NCI-H345 treated with DMSO at 0.1 percent for 48 hours (cell line): ENCODE measurements at regions not wholly inside any gene's neighbourhood (a gene's known extent, or its start where the extent isn't known, plus 50 kb on each side); places are given as distances from the start of the nearest gene placed in this dataset.

ENCODE experiments used
- DNase-seq: peaks from one replicate; lab custom pipeline; 2025; ENCODE audit not compliant: unreplicated experiment; lab: John Stamatoyannopoulos, UW

DNA sequence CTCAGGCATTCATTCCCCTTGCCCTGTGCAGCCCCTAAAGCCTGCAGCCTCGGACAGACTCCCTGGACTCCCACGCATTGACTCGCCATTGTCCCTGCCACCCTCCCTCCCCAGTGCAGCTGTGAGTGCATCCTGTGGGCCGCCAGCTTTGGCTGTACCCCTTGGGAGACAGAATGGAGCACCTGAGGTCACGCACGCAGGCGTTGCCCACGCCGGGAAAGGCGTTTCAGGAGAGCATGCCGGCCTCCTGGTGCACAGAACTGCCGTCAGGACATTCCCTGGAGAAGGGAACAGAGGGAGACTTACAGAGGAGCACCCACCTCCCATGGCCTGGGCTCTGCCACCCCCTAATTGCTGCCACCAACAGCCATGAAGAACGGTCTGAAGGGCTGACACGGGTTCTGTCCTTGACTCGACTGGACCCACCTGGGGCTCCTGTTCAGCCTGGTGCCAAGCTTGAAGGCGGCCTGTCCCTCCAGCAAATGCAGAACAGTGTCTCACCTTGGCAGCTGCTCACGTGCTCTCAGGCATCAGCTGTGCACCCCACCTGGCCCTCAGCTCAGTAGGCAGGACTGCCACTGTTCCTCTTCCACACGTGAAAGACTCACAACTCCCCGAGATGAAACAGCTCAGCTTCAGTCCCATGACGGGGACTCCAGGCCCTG lies 503.8 kb downstream of the BRD1 start:
- no peak for DNase-seq

DNA sequence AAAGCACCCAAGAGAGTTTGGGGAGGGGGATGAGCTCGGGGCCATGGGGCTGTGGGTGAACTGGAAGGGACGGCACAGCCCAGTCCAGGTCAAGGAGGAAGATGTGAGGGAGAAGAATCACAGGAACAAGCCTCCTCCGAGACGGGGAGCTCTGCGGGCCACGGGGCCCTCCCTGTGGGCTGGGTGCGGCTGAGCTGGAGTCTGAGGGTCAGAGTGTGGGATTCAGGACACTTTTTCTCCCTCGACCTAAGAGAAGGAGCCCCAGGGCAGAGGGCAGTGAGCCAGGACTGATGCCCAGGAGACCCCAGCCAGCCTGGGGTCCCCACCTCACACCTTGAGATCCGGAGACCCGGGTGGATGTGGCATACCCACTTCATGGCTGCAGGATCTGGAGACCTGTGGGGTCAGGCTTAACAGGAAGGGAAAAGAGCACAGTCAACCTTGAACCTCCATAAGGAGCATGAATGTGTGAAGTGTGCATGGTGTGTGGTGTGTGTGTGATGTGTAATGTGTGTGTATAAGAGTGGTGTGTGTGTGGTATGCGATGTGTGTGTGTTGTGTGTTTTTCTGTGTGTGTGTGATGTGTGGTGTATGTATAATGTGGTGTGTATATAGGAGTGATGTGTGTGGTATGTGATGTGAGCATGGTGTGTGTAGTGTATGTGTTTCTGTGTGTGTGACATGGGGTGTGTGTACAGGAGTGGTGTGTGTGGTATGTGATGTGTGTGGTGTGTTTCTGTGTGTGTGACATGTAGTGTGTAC lies 504.6 kb downstream of the BRD1 start:
- no peak for DNase-seq

DNA sequence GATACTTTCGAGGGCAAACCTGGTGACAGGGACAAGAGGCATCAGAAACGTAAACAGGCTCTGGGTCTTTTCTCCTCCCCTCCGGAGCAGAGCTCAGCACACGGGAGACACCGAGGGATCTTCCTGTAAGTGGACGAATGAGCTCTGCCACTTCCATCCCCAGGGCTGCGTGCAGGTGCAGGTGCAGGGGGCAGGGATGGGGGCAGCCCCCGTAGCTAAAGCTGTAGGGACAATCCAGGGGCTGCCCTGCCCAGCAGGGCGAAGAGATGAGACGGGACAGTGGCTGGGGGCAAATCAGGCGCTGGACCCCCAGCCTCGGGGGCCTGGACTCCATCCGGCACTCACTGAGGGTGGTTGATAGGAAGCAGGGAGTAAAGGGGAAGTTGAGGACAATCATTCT lies 505.4 kb downstream of the BRD1 start:
- DNase-seq: no peak

DNA sequence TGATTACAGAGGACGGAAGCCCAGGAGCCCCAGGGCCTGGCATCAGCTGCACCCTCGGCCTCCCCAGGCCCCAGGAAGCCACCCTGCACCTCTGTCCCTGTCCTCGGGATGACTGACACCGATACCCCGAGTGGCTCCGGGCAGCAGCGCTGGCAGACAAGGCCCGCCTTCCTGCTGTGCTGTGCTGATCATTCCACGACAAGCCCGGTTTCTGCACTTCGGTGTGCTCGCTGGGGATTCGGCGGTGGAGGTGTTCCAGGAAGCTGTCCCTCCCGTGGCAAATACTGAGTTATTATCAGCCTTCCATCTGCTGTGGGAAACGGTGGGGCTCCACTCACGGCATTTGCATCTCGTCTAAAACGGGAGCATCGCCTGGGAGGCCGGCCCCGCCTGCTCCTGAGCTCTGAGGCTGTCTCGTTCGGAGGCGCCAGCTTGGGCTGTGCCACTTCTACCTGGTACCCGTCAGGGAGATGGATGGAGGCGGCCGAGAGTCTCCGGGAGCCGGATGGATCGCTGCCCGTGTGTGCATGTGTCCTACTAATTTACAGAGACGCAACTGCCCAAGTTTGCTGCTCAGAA lies 506.1 kb downstream of the BRD1 start:
- no peak for DNase-seq

DNA sequence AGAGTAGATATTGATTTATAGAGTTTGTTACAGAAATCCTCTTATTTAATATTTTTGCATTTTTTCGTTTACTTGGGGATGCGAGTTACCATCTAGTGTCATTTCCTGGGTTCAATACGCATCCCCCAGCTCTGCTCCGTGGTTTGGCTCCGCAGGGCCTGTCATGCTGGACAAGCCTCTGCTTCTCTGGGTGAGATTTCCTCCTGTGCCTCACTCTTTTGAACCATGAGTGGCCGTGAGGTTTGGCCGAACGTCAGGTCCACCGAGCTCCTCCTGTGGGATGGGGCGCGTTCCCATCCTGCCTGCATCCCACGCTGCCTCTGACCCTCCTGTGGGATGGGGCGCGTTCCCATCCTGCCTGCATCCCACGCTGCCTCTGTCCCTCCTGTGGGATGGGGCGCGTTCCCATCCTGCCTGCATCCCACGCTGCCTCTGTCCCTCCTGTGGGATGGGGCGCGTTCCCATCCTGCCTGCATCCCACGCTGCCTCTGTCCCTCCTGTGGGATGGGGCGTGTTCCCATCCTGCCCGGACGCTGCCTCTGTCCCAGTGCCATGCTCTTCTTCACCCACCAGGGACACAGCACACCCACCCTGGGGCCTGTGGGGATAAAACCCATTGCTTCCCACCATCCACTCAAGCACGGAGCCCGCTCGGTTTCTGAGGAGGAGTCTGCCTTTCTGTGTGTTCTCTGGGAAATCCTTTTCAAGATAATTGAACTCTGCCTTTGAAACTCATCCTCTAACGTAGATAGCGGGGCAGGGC lies 506.8 kb downstream of the BRD1 start:
- no peak for DNase-seq

DNA sequence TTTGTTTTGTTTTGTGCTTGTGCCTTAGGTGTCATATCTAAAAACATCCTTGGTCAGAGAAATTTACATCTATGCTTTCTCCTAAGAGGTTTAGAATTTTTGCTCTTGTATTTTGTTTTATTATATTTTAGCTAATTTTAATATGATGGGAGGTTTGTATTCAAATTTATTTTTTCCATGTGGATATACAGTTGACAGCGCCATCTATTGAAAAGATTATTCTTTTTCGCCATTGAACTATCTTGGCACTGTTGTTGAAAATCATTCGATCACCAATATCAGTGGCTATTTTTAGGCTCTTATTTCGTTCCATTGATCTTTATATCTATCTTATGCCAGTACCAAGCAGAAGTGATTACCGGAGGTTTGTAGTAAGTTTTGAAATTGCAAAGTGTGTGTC lies 510.3 kb downstream of the BRD1 start:
- no peak for DNase-seq

DNA sequence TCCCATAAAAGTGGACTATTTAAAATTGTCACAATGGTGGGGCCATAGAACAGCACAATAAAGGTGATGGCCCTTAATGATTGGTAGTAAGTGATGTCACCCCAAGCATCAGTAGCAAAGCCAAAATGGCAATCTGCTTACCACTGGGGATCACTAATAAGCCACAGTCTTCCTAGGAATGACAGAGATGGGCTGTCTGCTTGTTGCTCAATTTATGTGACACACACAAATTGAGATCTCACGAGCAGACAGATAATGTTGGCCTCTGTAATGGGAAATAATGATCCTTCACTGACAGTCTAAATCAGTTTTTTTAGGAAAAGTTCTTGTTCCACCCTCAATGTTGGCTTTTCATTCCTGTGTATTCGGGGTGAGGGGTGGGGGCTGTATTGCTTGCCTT lies 515.1 kb downstream of the BRD1 start:
- no peak for DNase-seq

DNA sequence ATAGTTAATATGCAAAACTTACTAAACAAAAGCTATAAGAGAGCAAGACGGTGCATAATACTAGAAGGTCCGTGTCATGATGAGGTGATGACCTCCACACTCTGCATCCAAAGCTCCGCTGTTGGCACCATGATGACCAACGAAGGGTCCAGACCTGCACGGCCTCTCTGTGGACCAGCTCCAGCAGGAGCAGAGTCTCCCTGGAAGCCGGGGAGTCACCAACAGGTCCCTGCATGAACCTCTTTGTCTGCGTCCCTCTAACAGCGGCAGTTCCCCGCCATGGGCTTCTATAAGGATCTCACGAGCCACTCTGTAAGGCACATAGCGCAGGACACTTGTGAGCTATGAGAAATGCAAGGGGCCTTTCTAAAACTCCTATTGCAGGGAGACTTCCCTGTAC lies 517.3 kb downstream of the BRD1 start:
- DNase-seq: no peak

DNA sequence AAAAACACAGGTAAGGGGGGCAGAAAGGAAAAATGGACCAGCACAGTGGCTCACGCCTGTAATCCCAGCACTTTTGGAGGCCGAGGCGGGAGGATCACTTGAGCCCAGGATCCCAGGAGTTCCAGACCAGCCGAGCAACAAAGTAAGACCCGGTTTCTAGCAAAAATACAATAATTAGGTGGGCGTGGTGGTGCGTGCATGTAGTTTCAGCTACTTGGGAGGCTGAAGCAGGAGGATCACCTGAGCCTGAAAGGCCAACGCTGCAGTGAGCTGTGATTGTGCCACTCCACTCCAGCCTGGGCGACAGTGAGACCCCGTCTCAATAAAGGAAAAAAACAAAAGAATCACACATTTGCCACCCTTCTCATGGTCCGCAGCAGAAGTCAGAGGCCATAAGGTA lies 519.4 kb downstream of the BRD1 start:
- no peak for DNase-seq

DNA sequence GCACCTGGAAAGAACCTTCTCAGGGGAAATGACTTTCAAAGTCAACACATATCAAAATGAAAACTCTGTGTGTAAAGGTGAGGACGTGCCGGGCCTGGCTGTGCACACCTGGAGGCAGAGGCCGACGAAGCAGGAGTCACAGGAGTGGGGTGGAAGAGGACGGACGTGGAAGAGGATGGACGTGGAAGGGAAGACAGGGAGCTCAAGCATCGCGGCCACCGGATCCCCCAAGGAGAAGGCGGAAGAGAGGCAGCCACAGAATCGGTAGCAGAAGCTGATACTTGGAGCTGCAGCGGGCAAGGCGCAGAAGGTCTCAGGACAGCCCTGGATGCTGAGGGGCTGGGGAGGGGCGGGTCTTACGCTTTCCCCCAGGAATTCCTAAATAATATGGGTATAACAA lies 519.8 kb downstream of the BRD1 start:
- no peak for DNase-seq

DNA sequence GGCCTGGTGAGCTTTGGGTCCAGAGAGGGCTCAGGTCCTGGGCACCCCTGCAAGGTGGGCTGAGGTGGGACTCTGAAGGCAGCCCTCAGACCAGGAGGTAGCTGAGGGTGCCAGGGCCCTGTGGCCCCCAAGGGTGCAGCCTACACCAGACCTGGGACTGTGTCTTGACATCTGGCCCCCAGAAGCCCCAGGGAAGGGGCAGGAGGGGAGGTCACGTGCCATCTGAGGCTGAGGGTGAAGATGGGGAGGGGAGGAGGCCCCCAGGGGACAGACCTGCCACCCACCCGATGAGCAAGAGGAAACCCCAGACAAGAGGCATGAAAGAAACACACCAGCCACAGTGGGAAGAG lies 520.2 kb downstream of the BRD1 start:
- DNase-seq: no peak

DNA sequence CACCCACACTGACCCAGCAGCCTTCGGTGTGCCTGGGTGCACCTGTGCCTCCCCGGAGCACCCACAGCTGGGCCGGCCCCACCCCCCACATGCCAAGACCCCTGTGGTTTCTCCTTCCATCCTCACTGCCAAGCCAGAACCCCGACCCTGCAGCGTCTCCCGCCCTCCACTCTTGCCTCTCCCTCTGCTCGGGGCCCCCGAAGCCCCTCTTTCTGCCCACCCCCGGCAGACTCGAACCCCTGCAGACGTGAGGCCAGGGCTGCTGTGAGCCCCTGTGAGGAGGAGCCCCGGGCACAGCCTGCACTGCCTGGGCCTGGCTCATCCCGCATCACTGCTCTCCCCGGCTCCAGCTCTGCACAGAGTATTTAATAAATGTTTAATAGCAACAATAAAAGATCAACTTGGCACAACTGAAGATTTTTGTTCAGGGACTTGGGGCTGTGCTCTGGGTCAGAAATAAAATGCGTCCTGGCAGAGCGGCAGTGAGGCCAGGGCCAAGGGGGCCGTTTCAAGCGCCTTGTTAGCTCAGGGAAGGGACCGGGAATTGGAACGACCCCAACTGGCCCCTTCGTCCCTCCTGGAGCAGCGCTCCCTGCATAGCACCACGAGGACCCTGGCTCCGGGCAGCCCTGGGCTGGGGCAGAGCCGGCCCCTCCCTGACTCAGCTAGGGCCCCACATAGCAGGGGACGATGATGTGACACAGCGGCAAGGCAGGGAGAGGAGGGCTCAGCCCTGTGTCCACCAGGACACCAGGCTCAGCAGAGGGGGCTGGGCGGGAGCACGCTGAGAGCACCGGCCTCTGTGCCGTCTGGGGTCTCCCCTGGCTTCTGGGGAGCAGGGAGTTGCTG lies 520.8 kb downstream of the BRD1 start:
- DNase-seq: no peak

DNA sequence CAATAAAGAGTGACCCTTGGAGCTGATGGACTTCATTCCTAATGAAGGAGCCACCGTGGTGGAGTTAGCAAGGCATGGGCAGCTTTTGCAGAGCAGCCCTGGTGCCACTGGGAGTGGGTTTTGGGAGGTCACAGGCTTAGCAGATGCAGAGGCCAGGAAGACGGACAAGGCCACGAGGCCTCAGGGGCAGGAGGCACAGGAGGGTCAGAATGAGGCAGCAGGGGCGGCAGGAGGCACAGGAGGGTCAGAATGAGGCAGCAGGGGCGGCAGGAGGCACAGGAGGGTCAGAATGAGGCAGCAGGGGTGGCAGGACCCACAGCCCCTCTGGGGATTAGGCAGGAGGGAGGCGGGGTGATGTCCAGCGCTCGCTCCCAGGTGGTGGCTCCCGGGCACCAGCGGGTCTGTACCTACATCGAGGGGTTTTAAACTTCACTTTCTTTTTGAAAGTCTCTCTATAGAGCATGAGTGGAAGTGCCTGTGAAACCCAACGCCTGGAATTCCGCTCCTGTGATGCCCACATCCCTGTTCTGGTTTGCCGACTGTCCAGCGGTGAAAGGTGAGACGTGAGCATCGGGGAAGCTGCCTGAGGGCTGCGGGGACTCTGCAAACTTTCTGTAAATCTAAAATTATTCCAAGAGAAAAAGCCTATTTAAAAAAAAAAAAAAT lies 521.6 kb downstream of the BRD1 start:
- DNase-seq: no peak

DNA sequence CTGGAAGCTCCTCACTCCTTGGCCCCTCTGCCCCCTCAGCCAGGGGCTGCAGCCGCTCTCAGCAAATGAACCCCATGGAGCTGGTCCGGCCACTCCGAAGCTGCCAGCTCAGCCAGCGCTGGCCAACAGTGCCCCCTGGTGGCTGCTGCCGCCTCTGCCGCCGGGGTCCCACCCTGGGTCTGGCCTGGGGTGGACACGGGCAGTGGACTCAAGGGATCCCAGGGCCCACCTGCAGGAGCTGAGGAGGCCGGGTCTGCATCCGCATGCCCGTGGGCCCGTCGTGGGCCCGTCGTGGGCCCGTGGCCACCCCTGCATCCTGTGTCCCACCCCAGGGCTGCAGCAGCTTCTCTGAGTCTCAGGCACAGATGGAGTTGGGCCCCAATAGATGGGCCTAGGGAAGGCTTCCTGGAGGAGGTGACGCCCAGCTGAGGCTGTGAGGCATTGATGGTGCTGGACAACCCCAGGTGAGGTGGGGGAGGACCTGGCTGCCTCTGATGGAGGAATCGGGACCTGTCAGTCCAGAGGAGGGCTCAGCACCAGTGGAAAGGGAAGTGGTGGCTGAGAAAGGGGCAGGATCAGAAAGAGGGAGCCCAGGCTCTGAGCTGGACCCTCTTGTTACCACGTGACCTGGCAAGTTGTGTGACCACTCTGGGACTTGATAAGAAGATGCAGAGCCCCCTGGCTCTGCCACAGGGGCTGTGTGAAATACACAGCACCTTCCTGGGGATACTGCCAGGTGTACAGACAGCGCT lies 522.3 kb downstream of the BRD1 start:
- DNase-seq: peak; percentile 15

DNA sequence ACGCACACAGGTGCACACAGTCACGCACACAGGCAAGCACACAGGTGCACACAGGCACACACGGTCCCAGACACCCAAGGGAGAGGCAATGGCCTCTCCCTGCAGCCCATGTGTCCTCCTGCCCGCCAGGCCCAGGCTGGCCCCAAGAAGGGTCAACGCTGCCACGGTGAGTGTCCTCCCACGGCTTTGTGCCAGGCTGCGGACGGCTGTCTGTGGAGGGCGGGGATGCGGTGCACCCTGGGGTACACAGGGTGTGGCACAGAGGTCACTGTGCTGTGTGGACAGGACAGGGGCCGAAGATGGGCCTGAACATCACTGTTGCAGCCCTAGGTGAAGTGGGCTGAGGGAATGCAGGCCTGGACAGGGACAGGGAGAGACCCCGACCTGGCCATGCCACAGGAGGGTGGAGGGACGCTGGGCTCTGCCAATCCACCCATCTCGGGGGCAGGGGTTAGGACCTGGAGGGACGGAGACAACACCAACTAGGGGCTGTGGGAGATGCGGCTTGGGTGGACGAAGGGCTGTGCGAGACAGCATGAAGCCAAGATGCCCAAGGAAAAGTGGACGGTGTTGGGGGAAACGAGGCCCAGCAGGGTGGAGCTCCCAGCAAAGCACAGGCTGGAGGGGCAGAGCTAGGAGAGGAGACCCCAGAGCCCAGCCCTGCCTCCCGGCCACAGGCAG lies 523.8 kb downstream of the BRD1 start:
- DNase-seq: no peak

DNA sequence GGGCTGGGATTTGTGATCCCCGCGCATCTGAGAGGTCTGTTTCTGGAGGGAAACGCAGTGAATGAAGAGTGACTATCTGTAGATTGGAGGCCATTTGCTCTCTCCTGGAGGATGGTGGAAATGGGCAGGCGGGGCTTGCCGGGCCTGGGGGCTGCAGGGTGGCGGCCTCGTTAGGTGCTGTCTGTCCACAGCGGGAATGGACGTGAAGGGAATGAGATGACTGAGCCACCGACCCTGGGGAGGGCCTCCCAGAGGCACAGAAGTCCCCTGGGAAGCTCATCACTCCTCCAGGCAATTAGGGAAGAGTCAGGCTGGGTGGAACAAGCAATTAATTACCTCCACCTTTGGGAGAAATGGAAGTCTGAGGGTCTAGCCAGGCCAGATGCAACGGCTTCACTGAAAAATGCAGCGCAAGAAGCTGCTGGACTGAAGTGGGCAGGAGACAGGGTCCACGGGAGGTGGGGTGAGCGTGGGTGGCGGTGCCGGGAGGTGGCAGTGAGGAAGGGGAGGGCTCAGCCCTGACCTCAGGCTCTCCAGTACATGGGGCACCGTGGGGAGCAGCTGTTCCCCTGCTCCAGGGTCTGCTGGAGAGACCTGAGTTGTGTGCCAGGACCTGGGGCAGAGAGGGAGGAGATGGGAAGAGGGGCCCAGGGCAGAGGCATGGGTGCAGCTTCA lies 524.5 kb downstream of the BRD1 start:
- no peak for DNase-seq

DNA sequence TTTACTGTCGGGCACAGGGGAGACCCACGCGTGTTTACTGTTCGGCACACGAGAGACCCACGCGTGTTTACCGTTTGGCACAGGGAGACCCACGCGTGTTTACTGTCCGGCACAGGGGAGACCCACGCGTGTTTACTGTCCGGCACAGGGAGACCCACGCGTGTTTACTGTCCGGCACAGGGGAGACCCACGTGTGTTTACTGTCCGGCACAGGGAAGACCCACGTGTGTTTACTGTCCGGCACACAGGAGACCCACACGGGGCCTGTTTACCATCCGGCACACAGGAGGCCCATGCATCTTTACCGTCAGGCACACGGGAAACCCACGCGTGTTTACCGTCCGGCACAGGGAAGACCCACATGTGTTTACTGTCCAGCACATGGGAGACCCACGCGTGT lies 525.1 kb downstream of the BRD1 start:
- no peak for DNase-seq

DNA sequence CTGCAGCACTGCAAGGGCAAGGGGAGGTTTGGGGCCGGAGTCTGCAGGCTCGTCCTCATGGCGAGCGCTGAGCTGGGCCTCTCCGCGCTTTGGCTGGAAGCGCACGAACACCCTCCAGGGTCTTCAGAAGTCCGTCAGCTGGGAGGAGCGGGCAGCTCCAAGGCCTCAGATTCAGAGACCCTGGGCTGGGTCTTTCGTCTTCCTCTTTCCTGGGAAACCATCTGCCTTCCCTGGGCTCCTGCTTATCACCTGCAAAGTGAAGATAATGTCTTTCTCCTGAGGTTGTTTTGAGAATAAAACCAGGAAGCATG lies 525.6 kb downstream of the BRD1 start:
- DNase-seq: no peak
